ENCODE measurements at regions not wholly inside any gene's neighbourhood (a gene's known extent, or its start where the extent isn't known, plus 50 kb on each side); places are given as distances from the start of the nearest gene placed in this dataset.

DNA sequence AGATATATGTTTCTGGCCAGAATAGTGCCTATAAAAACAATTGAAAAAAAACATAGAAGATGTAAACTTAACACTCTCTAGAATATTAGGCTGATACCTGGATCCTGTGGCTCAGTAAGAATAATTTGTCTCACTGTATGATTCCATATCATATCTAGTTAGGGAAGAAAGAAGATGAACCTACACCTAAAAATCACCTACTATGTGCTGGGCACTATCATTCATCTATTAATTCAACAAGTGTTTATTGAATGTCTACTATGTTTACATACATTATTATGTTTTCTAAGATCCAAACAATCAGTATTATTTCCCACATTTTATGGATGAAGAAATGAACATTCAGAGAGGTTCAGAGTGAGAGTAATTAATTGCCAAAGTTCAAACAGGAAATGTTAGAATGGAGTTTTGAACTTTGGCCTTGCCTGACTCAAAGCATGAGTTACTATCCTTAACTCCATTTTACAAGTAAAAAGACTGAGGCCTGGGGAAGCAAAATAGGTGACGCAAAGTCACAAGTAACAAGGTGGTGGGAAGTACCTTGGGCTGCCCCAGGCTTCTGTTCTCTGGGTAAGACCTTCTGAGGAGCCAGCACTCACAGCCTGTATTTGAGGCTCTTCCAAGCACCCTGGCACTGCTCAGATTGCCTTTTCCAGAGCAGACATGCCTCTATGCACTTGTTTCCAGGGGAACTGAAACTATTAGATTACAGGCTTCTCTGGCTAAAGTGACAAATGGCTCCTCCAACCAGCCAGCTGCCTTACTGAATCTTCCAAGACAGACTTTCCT, 111.1 kb upstream of the ACSL4 start:
- DNase-seq (ENCODE audit: low spot score), result no peak

- DNase-seq (ENCODE audit: low spot score), result no peak
Observed at GRCh38 chrX:109844986-109845385, 111.9 kb upstream of the ACSL4 start.

DNA sequence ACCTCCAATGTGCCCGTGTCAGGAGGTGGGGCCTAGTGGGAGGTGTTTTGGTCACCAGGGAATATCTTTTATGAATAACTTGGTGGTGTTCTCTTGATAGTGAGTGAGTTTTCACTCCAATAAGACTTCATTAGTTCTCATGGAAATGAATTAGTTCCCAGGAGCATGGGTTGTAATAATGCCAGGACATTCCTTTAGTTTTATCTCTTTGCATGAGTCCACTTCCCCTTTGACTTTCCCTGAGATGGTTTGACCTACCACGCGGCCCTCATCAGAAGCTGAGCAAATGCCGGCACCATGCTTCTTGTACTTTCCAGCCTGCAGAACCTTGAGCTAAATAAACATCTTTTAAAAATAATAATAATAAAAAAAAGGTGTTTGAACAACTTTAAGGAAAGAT, 112.9 kb upstream of the ACSL4 start:
- no peak for DNase-seq (ENCODE audit: low spot score)

- DNase-seq (ENCODE audit: low spot score), result peak; percentile 83
Observed at GRCh38 chrX:109847257-109848187, 114.5 kb upstream of the ACSL4 start.

GRCh38 chrX:109848461-109849050, 115.5 kb upstream of the ACSL4 start:
- no peak for DNase-seq (ENCODE audit: low spot score)

- DNase-seq (ENCODE audit: low spot score), result no peak
Observed at GRCh38 chrX:109854096-109854495, 121.0 kb upstream of the ACSL4 start.

DNA sequence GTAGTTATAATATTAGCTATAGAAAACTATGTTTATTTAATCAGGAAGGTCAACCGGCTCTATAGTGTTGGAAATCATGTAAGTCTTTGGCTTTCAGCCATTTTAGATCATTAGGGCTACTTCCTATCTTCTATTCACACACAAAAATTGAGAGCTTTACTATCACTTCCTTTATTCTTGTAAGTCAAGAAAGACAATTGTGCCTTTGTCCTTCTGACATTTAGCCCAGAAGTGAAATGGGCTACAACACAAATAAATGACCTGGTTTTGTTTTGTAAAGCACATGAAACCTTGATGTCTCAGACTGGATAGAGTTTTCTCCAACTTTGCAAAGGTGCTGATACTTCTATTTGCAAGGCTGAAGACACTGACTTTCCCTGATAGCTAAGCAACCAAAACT, 122.4 kb upstream of the ACSL4 start:
- no peak for DNase-seq (ENCODE audit: low spot score)

DNA sequence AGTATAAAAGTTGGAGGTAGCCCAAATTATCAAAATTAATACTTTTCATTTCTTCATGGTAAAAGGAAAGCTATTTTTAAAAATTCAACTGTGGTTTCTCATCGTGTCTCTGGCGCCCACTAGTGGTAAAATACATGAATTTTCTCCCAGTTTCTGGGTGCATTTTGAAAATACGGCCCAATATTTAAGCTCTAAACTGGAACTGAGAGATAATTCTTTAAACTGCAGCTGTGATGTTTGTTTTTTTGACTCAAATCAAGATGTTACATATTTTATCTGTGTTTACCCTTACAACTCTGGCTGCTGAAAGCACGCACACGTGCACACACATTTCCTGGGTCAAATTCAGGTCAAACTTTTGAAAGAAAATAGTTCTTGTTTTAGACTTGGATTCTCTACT, 123.9 kb upstream of the ACSL4 start:
- DNase-seq (ENCODE audit: low spot score), result peak; percentile 46

DNA sequence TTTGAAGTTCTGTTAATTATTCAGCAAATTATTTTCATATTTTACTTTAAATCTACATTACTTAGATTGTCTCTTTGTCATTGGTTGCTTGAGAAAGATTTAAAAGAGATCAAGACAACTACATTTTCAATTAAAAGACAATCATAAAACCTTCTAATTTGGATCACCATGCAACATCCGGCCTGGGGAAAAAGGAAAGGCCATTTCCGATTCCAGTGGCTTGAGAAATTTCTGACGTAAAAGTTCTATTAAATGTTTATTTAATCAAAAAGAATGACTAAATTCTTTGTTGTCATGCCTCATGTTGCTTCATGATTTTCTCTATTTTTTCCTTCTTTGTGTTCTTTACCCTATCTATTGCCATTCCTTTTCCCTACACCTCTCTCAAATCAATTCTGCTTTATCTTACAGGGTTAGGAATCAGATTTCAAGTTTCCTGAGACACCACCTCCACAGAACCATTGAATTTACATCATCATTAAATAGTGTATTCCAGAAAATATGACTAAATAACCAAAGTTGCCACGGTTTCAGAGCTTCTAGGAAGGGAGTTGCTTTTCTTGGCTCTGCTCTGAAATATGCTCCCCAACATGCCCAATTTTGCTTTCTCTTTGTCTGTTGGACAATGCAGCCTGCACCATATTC, 124.6 kb upstream of the ACSL4 start:
- DNase-seq (ENCODE audit: low spot score), result no peak

- DNase-seq (ENCODE audit: low spot score), result no peak
Observed at GRCh38 chrX:109858602-109859341, 125.7 kb upstream of the ACSL4 start.

DNA sequence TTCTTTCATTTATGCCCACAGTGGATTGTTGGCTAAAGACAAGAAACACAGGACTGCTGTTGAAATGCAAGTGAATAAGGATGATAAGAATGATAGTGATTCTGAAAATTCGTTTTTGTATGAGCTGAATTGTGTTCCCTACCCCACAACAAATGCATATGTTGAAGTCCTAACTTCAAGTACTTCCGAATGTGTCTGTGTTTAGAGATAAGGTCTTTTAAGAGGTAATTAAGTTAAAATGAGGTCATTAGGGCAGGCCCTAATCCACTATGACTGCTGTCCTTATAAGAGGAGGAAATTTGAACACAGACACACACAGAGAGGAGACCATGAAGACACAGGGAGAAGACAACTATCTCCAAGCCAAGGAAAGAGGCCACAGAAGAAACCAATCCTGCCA, 126.6 kb upstream of the ACSL4 start:
- DNase-seq (ENCODE audit: low spot score), result no peak

DNA sequence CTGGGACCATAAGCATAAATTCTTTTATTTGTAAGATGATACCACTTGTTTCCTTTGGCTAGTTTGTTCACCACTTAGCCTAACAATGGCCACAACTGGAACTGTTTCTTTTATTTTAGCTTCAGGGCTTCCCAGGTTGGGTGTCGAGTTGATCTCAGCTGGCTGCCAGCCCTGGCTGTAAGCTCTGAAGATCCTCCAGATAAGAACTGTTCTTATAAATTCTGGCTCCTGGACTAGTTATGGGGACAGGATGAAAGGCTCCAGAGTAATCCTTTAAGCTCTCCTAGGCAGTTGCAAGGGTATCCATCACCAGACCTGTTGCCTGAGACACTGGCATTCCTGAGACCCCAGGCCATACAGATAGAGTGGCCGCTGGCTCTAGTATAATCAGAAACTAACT, 129.4 kb upstream of the ACSL4 start:
- no peak for DNase-seq (ENCODE audit: low spot score)

DNA sequence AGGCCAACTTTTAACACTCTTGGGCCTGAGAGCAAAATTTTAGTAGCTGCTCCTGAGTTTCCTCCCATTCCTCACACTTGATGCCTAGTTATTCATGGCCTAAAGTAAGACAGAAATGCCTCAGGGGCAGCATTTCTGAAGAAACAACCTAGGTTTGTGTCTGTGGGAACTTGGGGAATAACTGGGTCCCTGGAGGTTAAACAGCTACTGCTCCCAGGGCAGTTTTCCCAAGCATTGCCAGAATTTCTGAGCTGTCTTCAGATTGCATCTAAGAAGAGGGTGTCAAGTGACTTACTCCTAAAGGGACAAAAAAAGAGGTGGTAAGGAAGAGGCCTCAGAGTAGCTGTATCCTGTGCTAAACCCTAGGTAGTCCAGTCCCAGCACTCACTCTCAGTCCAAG, 130.8 kb upstream of the ACSL4 start:
- DNase-seq (ENCODE audit: low spot score), result no peak

- no peak for DNase-seq (ENCODE audit: low spot score)
Observed at GRCh38 chrX:109871121-109871888, 131.6 kb upstream of the TMEM164 start.

- DNase-seq (ENCODE audit: low spot score), result no peak
Observed at GRCh38 chrX:109872021-109872732, 130.7 kb upstream of the TMEM164 start.

DNA sequence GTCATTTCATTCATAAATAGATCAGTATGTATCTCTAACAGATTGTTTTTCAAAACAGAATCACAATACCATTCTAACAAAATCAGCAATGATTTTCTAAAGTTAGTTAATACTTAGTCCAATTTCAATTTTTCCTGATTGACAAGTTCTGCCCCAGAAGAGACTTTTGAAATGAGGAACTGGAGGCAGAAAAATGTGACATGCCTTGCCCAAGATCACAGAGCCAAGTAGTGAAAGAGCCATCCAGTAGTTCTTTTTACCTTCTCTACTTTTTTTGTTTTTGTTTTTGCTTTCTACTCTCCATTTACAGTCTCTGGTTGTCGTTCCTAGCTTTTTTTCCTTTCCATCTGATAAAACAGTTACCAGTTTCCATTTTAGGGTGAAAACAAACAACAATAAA, 129.3 kb upstream of the TMEM164 start:
- no peak for DNase-seq (ENCODE audit: low spot score)

DNA sequence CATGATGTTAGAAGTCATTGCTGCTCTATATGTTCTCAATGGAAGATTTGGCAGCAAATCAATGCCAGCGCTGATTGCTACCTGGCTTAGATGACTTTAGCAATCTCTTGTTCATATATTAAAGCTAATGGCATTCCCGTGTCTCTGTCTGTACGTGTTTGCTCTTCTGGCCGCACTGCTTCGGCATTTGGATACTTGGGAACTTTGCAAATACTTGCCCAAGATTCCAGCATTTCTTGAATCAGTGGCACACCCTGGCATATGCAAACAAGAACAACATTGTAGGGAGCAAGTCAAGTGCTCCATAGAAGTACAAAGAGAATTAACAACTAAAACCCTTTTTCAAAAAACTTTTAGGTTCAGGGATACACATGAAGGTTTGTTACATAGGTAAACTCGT, 128.9 kb upstream of the TMEM164 start:
- no peak for DNase-seq (ENCODE audit: low spot score)

GRCh38 chrX:109874548-109874947, 128.4 kb upstream of the TMEM164 start:
- DNase-seq (ENCODE audit: low spot score), result no peak

DNA sequence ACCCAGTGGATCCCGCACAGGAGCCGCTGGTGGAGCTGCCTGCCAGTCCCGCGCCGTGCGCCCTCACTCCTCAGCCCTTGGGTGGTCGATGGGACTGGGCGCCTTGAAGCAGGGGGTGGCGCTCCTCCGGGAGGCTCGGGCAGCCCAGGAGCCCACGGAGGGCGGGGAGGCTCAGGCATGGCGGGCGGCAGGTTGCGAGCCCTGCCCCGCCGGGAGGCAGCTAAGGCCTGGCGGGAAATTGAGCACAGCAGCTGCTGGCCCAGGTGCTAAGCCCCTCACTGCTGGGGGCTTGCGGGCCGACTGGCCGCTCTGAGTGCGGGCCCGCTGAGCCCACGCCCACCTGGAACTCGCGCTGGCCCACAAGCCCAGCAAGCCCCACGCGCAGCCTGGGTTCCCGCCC, 127.1 kb upstream of the TMEM164 start:
- DNase-seq (ENCODE audit: low spot score), result no peak

DNA sequence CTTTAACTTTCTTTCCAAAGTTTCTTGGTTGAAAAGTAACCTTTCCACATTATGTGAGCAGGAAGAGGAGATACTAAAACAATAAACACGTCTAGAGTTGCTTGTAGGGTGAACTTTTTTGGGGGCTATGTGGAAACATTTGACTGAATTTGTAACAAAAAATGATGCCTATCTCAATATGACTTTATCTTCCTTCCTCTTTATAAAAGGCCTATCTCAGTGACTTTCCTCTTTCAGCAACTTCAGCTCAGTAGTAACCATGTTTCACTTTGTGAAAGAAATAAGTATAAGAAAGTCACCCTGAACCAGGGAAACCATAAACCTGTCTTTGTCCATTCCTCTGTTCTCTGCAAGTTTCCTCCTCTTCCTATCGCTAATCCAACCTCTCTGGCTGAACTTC, 124.7 kb upstream of the TMEM164 start:
- no peak for DNase-seq (ENCODE audit: low spot score)

Data from kidney tubule cell (primary cell).